ENCODE measurements at regions not wholly inside any gene's neighbourhood (a gene's known extent, or its start where the extent isn't known, plus 50 kb on each side); places are given as distances from the start of the nearest gene placed in this dataset.
"Not testable (repeated sequence)": the region's sequence is repeated elsewhere in the genome, so short reads cannot be mapped to it uniquely, and the experiment has no call there.

- DNase-seq (ENCODE audit: low spot score); intact Hi-C loops (cut with DNase I); ATAC-seq: not testable (repeated sequence)
These were observed 132.7 kb downstream of the POTEM start for GRCh38 chr14:19099939-19100338.

- intact Hi-C loops (cut with DNase I); DNase-seq (ENCODE audit: low spot score); ATAC-seq: not testable (repeated sequence)
These were observed 138.3 kb downstream of the POTEM start for GRCh38 chr14:19105551-19105950.

- ATAC-seq; DNase-seq (ENCODE audit: low spot score); intact Hi-C loops (cut with DNase I): not testable (repeated sequence)
These were observed 142.7 kb downstream of the POTEM start for GRCh38 chr14:19109887-19110286.

GRCh38 chr14:19120383-19120782 is 153.1 kb downstream of the POTEM start:
- ATAC-seq; intact Hi-C loops (cut with DNase I); DNase-seq (ENCODE audit: low spot score): not testable (repeated sequence)

GRCh38 chr14:19126269-19127051 is 159.2 kb downstream of the POTEM start:
- intact Hi-C loops (cut with DNase I); ATAC-seq; DNase-seq (ENCODE audit: low spot score): not testable (repeated sequence)

GRCh38 chr14:19127664-19128435 is 160.6 kb downstream of the POTEM start:
- intact Hi-C loops (cut with DNase I); DNase-seq (ENCODE audit: low spot score); ATAC-seq: not testable (repeated sequence)

GRCh38 chr14:19131553-19131952 is 164.3 kb downstream of the POTEM start:
- DNase-seq (ENCODE audit: low spot score); ATAC-seq; intact Hi-C loops (cut with DNase I): not testable (repeated sequence)

- ATAC-seq; DNase-seq (ENCODE audit: low spot score); intact Hi-C loops (cut with DNase I): not testable (repeated sequence)
These were observed 165.0 kb downstream of the POTEM start for GRCh38 chr14:19132013-19132835.

- intact Hi-C loops (cut with DNase I); ATAC-seq; DNase-seq (ENCODE audit: low spot score): not testable (repeated sequence)
These were observed 165.5 kb downstream of the POTEM start for GRCh38 chr14:19132836-19133120.

GRCh38 chr14:19157106-19157709 is 190.0 kb downstream of the POTEM start:
- DNase-seq (ENCODE audit: low spot score): peak; percentile 53
- ATAC-seq; intact Hi-C loops (cut with DNase I): not testable (repeated sequence)

- DNase-seq (ENCODE audit: low spot score): peak; percentile 42
- intact Hi-C loops (cut with DNase I); ATAC-seq: not testable (repeated sequence)
These were observed 190.8 kb downstream of the POTEM start for GRCh38 chr14:19158012-19158411.

GRCh38 chr14:19158588-19158987 is 191.4 kb downstream of the POTEM start:
- ATAC-seq; intact Hi-C loops (cut with DNase I): not testable (repeated sequence)
- DNase-seq (ENCODE audit: low spot score): peak; percentile 30

GRCh38 chr14:19159003-19159625 is 191.9 kb downstream of the POTEM start:
- intact Hi-C loops (cut with DNase I); ATAC-seq: not testable (repeated sequence)
- peak; percentile 22 for DNase-seq (ENCODE audit: low spot score)

- DNase-seq (ENCODE audit: low spot score): peak; percentile 34
- ATAC-seq; intact Hi-C loops (cut with DNase I): not testable (repeated sequence)
These were observed 193.1 kb downstream of the POTEM start for GRCh38 chr14:19160379-19160778.

GRCh38 chr14:19161251-19162033 is 194.2 kb downstream of the POTEM start:
- intact Hi-C loops (cut with DNase I); ATAC-seq: not testable (repeated sequence)
- peak; percentile 59 for DNase-seq (ENCODE audit: low spot score)

- DNase-seq (ENCODE audit: low spot score): peak; percentile 26
- intact Hi-C loops (cut with DNase I); ATAC-seq: not testable (repeated sequence)
These were observed 194.9 kb downstream of the POTEM start for GRCh38 chr14:19162034-19162706.

GRCh38 chr14:19162920-19163319 is 195.7 kb downstream of the POTEM start:
- intact Hi-C loops (cut with DNase I); ATAC-seq; DNase-seq (ENCODE audit: low spot score): not testable (repeated sequence)
